WTC11 (cell line): ENCODE measurements at regions not wholly inside any gene's neighbourhood (a gene's known extent, or its start where the extent isn't known, plus 50 kb on each side); places are given as distances from the start of the nearest gene placed in this dataset.
"Not testable (repeated sequence)": the region's sequence is repeated elsewhere in the genome, so short reads cannot be mapped to it uniquely, and the experiment has no call there.

Source experiments
- CREB1 ChIP-seq: sonication (generic); formaldehyde crosslinking; IDR thresholded peaks from 2 replicates; pipeline ENCODE4 v1.8.0; 2023; ENCODE audit warnings: mild to moderate bottlenecking, missing genetic modification reagents
- FOXP1 ChIP-seq: sonication (generic); formaldehyde crosslinking; IDR thresholded peaks from 2 replicates; pipeline ENCODE4 v1.8.0; 2022; ENCODE audit warnings: missing genetic modification reagents, mild to moderate bottlenecking, moderate library complexity, borderline replicate concordance
- IRF2 ChIP-seq: sonication (generic); formaldehyde crosslinking; IDR thresholded peaks from 2 replicates; pipeline ENCODE4 v1.8.0; 2022; ENCODE audit warnings: low read depth, missing genetic modification reagents, borderline replicate concordance
- NR3C1 ChIP-seq: sonication (generic); formaldehyde crosslinking; conservative IDR thresholded peaks from 2 replicates; pipeline ENCODE4 v1.8.1; 2023; ENCODE audit warnings: low read depth, mild to moderate bottlenecking, missing genetic modification reagents
- ZNF396 ChIP-seq: fragments of 250-450 bp; sonication (Bioruptor Pico); IDR thresholded peaks from 2 replicates; pipeline ENCODE4 v1.8.0; 2021; ENCODE audit warnings: mild to moderate bottlenecking, moderate library complexity, borderline replicate concordance
- TF ChIP-seq, protein P1 (sequence below): fragments of 200-600 bp; IDR thresholded peaks from 2 replicates; pipeline ENCODE4 v1.8.0; 2022; ENCODE audit warnings: antibody characterized with exemption
- TF ChIP-seq, protein P2 (sequence below): fragments of 250-450 bp; sonication (Bioruptor Pico); IDR thresholded peaks from 2 replicates; pipeline ENCODE4 v1.8.0; 2021; ENCODE audit warnings: mild to moderate bottlenecking
- TF ChIP-seq, protein P3 (sequence below): sonication (generic); formaldehyde crosslinking; IDR thresholded peaks from 2 replicates; pipeline ENCODE4 v1.8.1; 2022; ENCODE audit warnings: mild to moderate bottlenecking, missing genetic modification reagents, moderate library complexity, borderline replicate concordance
- TF ChIP-seq, protein P4 (sequence below): sonication (generic); formaldehyde crosslinking; IDR thresholded peaks from 2 replicates; pipeline ENCODE4 v1.8.1; 2023; ENCODE audit warnings: mild to moderate bottlenecking, moderate library complexity, missing genetic modification reagents
- TF ChIP-seq, protein P5 (sequence below): sonication (generic); formaldehyde crosslinking; IDR thresholded peaks from 2 replicates; pipeline ENCODE4 v1.8.1; 2023; ENCODE audit warnings: mild to moderate bottlenecking, missing genetic modification reagents, moderate library complexity
- TF ChIP-seq, protein P6 (sequence below): sonication (generic); formaldehyde crosslinking; IDR thresholded peaks from 2 replicates; pipeline ENCODE4 v1.8.0; 2022; ENCODE audit warnings: mild to moderate bottlenecking, missing genetic modification reagents

DNA sequence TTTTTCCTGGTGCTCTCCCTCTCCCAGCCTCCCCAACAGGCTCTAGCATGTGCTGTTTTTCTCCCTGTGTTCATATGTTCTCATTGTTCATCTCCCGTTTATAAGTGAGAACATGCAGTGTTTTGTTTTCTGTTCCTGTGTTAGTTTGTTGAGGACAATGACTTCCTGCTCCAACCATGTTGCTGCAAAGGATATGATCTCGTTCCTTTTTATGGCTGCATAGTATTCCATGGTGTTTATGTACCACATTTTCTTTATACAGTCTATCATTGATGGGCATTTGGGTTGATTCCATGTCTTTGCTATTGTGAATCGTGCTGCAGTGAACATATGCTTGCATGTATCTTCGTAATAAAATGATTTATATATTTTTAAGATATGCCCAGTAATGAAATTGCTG lies 236.1 kb upstream of the HTR1E start:
- TF ChIP-seq, protein P1, sequence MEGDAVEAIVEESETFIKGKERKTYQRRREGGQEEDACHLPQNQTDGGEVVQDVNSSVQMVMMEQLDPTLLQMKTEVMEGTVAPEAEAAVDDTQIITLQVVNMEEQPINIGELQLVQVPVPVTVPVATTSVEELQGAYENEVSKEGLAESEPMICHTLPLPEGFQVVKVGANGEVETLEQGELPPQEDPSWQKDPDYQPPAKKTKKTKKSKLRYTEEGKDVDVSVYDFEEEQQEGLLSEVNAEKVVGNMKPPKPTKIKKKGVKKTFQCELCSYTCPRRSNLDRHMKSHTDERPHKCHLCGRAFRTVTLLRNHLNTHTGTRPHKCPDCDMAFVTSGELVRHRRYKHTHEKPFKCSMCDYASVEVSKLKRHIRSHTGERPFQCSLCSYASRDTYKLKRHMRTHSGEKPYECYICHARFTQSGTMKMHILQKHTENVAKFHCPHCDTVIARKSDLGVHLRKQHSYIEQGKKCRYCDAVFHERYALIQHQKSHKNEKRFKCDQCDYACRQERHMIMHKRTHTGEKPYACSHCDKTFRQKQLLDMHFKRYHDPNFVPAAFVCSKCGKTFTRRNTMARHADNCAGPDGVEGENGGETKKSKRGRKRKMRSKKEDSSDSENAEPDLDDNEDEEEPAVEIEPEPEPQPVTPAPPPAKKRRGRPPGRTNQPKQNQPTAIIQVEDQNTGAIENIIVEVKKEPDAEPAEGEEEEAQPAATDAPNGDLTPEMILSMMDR, result not testable (repeated sequence)
- not testable (repeated sequence) for TF ChIP-seq NR3C1 (CRISPR knock-in tag); FOXP1; CREB1; ZNF396 (CRISPR knock-in tag); IRF2 (CRISPR knock-in tag)
- TF ChIP-seq, protein P2, sequence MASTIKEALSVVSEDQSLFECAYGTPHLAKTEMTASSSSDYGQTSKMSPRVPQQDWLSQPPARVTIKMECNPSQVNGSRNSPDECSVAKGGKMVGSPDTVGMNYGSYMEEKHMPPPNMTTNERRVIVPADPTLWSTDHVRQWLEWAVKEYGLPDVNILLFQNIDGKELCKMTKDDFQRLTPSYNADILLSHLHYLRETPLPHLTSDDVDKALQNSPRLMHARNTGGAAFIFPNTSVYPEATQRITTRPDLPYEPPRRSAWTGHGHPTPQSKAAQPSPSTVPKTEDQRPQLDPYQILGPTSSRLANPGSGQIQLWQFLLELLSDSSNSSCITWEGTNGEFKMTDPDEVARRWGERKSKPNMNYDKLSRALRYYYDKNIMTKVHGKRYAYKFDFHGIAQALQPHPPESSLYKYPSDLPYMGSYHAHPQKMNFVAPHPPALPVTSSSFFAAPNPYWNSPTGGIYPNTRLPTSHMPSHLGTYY, result not testable (repeated sequence)
- TF ChIP-seq, protein P3, sequence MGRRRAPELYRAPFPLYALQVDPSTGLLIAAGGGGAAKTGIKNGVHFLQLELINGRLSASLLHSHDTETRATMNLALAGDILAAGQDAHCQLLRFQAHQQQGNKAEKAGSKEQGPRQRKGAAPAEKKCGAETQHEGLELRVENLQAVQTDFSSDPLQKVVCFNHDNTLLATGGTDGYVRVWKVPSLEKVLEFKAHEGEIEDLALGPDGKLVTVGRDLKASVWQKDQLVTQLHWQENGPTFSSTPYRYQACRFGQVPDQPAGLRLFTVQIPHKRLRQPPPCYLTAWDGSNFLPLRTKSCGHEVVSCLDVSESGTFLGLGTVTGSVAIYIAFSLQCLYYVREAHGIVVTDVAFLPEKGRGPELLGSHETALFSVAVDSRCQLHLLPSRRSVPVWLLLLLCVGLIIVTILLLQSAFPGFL (CRISPR knock-in tag), result not testable (repeated sequence)
- TF ChIP-seq, protein P4, sequence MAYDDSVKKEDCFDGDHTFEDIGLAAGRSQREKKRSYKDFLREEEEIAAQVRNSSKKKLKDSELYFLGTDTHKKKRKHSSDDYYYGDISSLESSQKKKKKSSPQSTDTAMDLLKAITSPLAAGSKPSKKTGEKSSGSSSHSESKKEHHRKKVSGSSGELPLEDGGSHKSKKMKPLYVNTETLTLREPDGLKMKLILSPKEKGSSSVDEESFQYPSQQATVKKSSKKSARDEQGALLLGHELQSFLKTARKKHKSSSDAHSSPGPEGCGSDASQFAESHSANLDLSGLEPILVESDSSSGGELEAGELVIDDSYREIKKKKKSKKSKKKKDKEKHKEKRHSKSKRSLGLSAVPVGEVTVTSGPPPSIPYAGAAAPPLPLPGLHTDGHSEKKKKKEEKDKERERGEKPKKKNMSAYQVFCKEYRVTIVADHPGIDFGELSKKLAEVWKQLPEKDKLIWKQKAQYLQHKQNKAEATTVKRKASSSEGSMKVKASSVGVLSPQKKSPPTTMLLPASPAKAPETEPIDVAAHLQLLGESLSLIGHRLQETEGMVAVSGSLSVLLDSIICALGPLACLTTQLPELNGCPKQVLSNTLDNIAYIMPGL (CRISPR knock-in tag), result not testable (repeated sequence)
- TF ChIP-seq, protein P5, sequence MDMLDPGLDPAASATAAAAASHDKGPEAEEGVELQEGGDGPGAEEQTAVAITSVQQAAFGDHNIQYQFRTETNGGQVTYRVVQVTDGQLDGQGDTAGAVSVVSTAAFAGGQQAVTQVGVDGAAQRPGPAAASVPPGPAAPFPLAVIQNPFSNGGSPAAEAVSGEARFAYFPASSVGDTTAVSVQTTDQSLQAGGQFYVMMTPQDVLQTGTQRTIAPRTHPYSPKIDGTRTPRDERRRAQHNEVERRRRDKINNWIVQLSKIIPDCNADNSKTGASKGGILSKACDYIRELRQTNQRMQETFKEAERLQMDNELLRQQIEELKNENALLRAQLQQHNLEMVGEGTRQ (CRISPR knock-in tag), result not testable (repeated sequence)
- TF ChIP-seq, protein P6, sequence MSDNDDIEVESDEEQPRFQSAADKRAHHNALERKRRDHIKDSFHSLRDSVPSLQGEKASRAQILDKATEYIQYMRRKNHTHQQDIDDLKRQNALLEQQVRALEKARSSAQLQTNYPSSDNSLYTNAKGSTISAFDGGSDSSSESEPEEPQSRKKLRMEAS, result not testable (repeated sequence)
